ENCODE measurements at regions not wholly inside any gene's neighbourhood (a gene's known extent, or its start where the extent isn't known, plus 50 kb on each side); places are given as distances from the start of the nearest gene placed in this dataset.

DNA sequence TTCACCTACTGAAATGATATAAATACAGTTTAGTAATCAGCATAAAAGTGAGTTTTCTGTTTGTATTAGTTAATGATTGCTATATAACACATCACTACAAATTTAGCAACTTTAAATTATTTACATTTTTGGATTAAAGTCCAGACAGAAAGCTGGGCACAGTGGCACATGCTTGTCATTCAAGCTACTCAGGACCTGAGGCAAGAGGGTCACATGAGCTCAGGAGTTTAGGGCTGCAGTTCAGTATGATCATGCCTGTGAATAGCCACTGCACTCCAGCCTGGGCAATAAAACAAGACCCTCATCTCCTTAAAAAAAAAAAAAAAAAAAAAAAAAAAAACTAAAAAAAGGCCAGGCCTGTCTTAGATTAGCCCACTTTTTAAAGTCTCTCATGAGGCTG, 273.6 kb upstream of the CTNND2 start:
- Mint-ChIP-seq H3K4me3 (no peak overlapping the region), H3K4me1 (ENCODE audit: low read depth) (no peaks in the 10 kb centered on the region), H3K27ac (no peak overlapping the region), H3K36me3 (ENCODE audit: low read depth) (no peaks in the 10 kb centered on the region), H3K27me3 (ENCODE audit: insufficient read depth) (no peaks in the 10 kb centered on the region), H3K9me3 (peaks cover 10% of the 10 kb centered on the region)
- TF ChIP-seq, protein P1, sequence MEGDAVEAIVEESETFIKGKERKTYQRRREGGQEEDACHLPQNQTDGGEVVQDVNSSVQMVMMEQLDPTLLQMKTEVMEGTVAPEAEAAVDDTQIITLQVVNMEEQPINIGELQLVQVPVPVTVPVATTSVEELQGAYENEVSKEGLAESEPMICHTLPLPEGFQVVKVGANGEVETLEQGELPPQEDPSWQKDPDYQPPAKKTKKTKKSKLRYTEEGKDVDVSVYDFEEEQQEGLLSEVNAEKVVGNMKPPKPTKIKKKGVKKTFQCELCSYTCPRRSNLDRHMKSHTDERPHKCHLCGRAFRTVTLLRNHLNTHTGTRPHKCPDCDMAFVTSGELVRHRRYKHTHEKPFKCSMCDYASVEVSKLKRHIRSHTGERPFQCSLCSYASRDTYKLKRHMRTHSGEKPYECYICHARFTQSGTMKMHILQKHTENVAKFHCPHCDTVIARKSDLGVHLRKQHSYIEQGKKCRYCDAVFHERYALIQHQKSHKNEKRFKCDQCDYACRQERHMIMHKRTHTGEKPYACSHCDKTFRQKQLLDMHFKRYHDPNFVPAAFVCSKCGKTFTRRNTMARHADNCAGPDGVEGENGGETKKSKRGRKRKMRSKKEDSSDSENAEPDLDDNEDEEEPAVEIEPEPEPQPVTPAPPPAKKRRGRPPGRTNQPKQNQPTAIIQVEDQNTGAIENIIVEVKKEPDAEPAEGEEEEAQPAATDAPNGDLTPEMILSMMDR (IDR thresholded peaks at IDR 0.05): no peak
- no peak for DNase-seq

DNA sequence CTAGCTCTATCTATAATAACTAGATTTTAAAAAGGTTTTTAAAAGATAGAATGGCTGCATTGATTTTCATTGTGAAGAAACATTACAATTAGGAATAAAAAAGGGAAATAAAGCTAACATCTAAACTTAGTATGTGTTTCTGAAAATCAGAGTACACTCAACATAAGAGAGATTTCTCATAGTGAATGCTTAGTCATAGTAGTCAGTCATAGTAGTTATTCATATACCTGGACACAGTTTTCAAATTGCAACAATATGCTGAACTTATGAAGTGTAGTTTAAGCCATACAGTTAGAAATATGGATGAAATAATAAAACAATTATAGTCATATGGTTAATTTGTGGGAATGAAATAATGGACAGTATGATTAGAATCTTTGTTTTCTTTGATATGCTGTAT, 273.0 kb upstream of the CTNND2 start:
- H3K4me3 Mint-ChIP-seq: no peak overlapping the region
- no peaks in the 10 kb centered on the region for H3K36me3 Mint-ChIP-seq (ENCODE audit: low read depth)
- H3K27me3 Mint-ChIP-seq (ENCODE audit: insufficient read depth): no peaks in the 10 kb centered on the region
- no peak for DNase-seq
- H3K27ac Mint-ChIP-seq: no peak overlapping the region
- TF ChIP-seq, protein P1 (IDR thresholded peaks at IDR 0.05): no peak
- H3K9me3 Mint-ChIP-seq: peaks cover 10% of the 10 kb centered on the region
- no peaks in the 10 kb centered on the region for H3K4me1 Mint-ChIP-seq (ENCODE audit: low read depth)

DNA sequence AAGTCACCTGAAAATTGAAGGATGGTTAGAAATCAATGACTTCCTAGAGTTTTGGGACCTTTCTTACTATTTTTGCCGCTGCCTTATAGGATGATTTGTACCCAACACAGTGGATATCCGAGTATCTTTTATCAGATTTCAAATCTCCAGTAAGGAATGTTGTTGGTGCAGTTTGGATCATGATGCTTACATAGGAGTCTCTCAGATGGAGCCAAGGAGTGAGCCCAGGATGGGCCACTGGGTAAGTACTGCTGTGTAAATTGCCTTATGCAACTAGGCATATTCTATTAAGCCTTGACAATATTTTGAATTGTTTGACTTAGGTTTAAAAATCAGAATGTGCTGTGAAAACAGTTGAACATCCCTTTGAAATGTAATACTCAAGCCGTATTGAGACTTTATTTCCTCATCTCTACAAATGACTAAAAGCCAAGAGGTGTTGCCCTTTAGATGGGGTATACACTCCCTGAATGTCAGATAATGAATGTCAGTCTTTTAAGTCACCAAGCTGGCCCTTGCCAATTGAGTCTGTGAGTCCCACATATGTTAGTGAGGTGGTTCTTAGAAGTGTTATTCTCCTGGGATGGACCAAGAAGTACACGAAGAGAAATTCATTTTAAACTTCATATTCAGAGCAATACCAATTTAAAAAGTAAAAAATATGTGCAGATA, 271.8 kb upstream of the CTNND2 start:
- Mint-ChIP-seq H3K27ac (no peak overlapping the region), H3K27me3 (ENCODE audit: insufficient read depth) (no peaks in the 10 kb centered on the region), H3K4me1 (ENCODE audit: low read depth) (no peaks in the 10 kb centered on the region), H3K9me3 (peaks cover 10% of the 10 kb centered on the region), H3K36me3 (ENCODE audit: low read depth) (no peaks in the 10 kb centered on the region), H3K4me3 (no peak overlapping the region)
- TF ChIP-seq, protein P1 (IDR thresholded peaks at IDR 0.05): no peak
- no peak for DNase-seq

DNA sequence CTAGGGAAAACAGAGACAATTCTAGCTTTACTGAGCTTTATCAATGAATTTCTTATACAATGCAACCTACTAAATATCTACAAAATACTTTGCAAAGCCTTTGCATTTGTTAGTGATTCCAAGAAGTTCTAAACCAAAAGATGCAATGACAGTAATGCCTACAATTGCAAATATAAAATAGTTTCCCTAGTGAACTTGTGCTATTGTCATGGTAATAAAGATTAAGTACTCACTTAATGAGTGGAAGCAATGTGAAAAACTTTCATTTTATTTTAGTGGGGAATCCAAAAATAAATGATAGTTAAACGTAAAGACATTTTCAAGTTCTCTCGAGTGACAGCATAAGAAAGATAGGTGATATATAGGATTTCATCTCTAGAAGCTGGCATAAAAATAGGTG, 270.5 kb upstream of the CTNND2 start:
- TF ChIP-seq, protein P1 (IDR thresholded peaks at IDR 0.05): no peak
- no peaks in the 10 kb centered on the region for H3K36me3 Mint-ChIP-seq (ENCODE audit: low read depth)
- H3K4me1 Mint-ChIP-seq (ENCODE audit: low read depth): no peaks in the 10 kb centered on the region
- H3K4me3 Mint-ChIP-seq: no peak overlapping the region
- no peak overlapping the region for H3K27ac Mint-ChIP-seq
- H3K9me3 Mint-ChIP-seq: peaks cover 10% of the 10 kb centered on the region
- no peak for DNase-seq
- no peaks in the 10 kb centered on the region for H3K27me3 Mint-ChIP-seq (ENCODE audit: insufficient read depth)

DNA sequence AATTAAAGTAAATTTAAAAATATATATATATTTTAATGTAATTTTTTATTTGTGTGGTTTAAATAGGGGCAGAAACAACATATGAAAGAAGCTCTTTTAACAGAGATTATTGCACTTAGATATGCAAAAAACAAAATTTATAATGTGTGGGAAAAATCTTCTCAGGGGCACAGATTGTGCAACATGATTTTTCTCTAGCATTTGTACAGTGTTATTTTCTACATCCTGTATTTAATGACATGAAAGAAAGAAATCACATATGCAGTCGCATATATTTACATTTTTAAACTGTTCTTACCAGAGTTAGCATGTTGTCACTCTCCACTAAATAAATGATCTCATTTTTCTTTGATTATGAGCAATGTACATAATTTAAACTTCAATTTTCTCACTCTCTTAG, 265.3 kb upstream of the CTNND2 start:
- Mint-ChIP-seq H3K4me1 (ENCODE audit: low read depth) (no peaks in the 10 kb centered on the region), H3K27me3 (ENCODE audit: insufficient read depth) (no peaks in the 10 kb centered on the region), H3K36me3 (ENCODE audit: low read depth) (no peaks in the 10 kb centered on the region; the same call in 1 of the 2 replicates), H3K27ac (no peak overlapping the region), H3K4me3 (no peak overlapping the region), H3K9me3 (peaks cover 29% of the 10 kb centered on the region)
- DNase-seq: no peak
- TF ChIP-seq, protein P1 (IDR thresholded peaks at IDR 0.05): no peak
